Ovary (tissue), 7 donors: ENCODE measurements at regions not wholly inside any gene's neighbourhood (a gene's known extent, or its start where the extent isn't known, plus 50 kb on each side); places are given as distances from the start of the nearest gene placed in this dataset.

Experiments
- DNase-seq, 5 donors: peaks; one replicate each; pipeline ENCODE4 v3.0.0-alpha.2; 2019 to 2020
- H3K27ac ChIP-seq, 2 donors: fragments of 200-600 bp; one replicate each; pipeline versions ENCODE4 v1.5.1 to v1.8.0; 2019 to 2022
- H3K27me3 ChIP-seq: fragments of 200-600 bp; one replicate; pipeline ENCODE4 v1.8.0; 2022
- H3K36me3 ChIP-seq: fragments of 200-600 bp; sonication (generic); one replicate; pipeline ENCODE4 v1.5.1; 2019
- H3K4me1 ChIP-seq: one replicate; pipeline ENCODE4 v1.8.1; 2013; ENCODE audit warnings: mild to moderate bottlenecking, moderate library complexity; ENCODE audit not compliant: insufficient read depth
- H3K4me3 ChIP-seq: fragments of 200-600 bp; sonication (generic); one replicate; pipeline ENCODE4 v1.5.1; 2017
- H3K9me3 ChIP-seq, 2 donors: fragments of 200-600 bp in 1 of 2; sonication (generic) in 1 of 2; one replicate each; pipeline versions ENCODE4 v1.5.1 to v1.8.1; 2013 to 2019; ENCODE audit warnings: mild to moderate bottlenecking in 1 of 2, moderate library complexity in 1 of 2
- EP300 ChIP-seq: sonication (generic); formaldehyde crosslinking; IDR thresholded peaks from one replicate; pipeline ENCODE4 v1.6.1; 2017; ENCODE audit warnings: antibody characterized with exemption
- POLR2A ChIP-seq: fragments of 450-650 bp; IDR thresholded peaks from one replicate; pipeline ENCODE4 v1.6.1; 2017; ENCODE audit warnings: antibody characterized with exemption, mild to moderate bottlenecking, moderate library complexity
- WGBS, 3 donors: extraction: QIAGEN DNeasy Blood & Tissue Kit in 1 of 3; methylation state at CpG; one replicate each; pipeline versions ENCODE4 v1.1.5 to v1.1.7; 2013 to 2017; 5-methylcytosine and 5-hydroxymethylcytosine counted together
- intact Hi-C, 4 donors: fragments of 100-400 bp; cut with DNase I; formaldehyde crosslinking; loops; one replicate each; pipeline versions ENCODE4 v1.11.0 to v1.15.1; 2022 to 2023
- TF ChIP-seq, protein P1 (sequence below), 3 donors: fragments of 450-650 bp in 2 of 3; fragments of 200-600 bp in 1 of 3; IDR thresholded peaks; one replicate each; pipeline versions ENCODE4 v1.5.1 to v1.8.0; 2016 to 2022; ENCODE audit warnings: antibody characterized with exemption in 3 of 3, mild to moderate bottlenecking in 1 of 3
- donor health status: DM: no; HTN: no; CAD: no; lungs with moderate emphysema.
- donor health status: DM: no; HTN: no; CAD: no.
- donor health status: Bipolar disorder and iron deficiency.
- donor health status: DM: no; HTN: no; CAD: no.
- donor health status: DM: yes; HTN: yes; CAD: no.

GRCh38 chr1:113291777-113292602, 98.3 kb upstream of the MAGI3 start:
- Histone ChIP-seq H3K4me1 (no peaks in the 10 kb centered on the region), H3K27me3 (no peaks in the 10 kb centered on the region), H3K36me3 (no peaks in the 10 kb centered on the region), H3K4me3 (no peak overlapping the region), H3K9me3 (no peaks in the 10 kb centered on the region), H3K27ac (no peak overlapping the region)
- intact Hi-C loops = no loop called here
- 85 to 87% (median 87%) methylated on average over 9 of the region's 9 CpGs for WGBS, 3 donors
- TF ChIP-seq EP300 (no peak), POLR2A (no peak)
- TF ChIP-seq, protein P1, sequence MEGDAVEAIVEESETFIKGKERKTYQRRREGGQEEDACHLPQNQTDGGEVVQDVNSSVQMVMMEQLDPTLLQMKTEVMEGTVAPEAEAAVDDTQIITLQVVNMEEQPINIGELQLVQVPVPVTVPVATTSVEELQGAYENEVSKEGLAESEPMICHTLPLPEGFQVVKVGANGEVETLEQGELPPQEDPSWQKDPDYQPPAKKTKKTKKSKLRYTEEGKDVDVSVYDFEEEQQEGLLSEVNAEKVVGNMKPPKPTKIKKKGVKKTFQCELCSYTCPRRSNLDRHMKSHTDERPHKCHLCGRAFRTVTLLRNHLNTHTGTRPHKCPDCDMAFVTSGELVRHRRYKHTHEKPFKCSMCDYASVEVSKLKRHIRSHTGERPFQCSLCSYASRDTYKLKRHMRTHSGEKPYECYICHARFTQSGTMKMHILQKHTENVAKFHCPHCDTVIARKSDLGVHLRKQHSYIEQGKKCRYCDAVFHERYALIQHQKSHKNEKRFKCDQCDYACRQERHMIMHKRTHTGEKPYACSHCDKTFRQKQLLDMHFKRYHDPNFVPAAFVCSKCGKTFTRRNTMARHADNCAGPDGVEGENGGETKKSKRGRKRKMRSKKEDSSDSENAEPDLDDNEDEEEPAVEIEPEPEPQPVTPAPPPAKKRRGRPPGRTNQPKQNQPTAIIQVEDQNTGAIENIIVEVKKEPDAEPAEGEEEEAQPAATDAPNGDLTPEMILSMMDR (IDR thresholded peaks at IDR 0.05) = no peak
- no peak for DNase-seq

- Histone ChIP-seq H3K9me3 (no peaks in the 10 kb centered on the region), H3K27ac (no peak overlapping the region), H3K4me1 (no peaks in the 10 kb centered on the region), H3K27me3 (no peaks in the 10 kb centered on the region), H3K36me3 (no peaks in the 10 kb centered on the region), H3K4me3 (no peak overlapping the region)
- DNase-seq = no peak
- TF ChIP-seq, protein P1 (IDR thresholded peaks at IDR 0.05) = no peak
- TF ChIP-seq POLR2A (no peak), EP300 (no peak)
- WGBS, 3 donors = 81 to 86% (median 84%) methylated on average over 2 of the region's 2 CpGs
- intact Hi-C loops = no loop called here
Observed at GRCh38 chr1:113292603-113293255, 97.6 kb upstream of the MAGI3 start.

GRCh38 chr1:113293256-113293626, 97.1 kb upstream of the MAGI3 start:
- H3K4me1 ChIP-seq = no peaks in the 10 kb centered on the region
- H3K36me3 ChIP-seq = no peaks in the 10 kb centered on the region
- TF ChIP-seq, protein P1 (IDR thresholded peaks at IDR 0.05) = no peak
- TF ChIP-seq EP300 (no peak), POLR2A (no peak)
- no peak overlapping the region for H3K4me3 ChIP-seq
- 87 to 97% (median 93%) methylated on average over 11 of the region's 11 CpGs for WGBS, 3 donors
- intact Hi-C loops = no loop called here
- no peak overlapping the region for H3K27ac ChIP-seq
- no peaks in the 10 kb centered on the region for H3K9me3 ChIP-seq
- no peak for DNase-seq
- no peaks in the 10 kb centered on the region for H3K27me3 ChIP-seq

- Histone ChIP-seq H3K36me3 (no peaks in the 10 kb centered on the region), H3K27ac (no peak overlapping the region), H3K4me1 (no peaks in the 10 kb centered on the region), H3K4me3 (no peak overlapping the region), H3K27me3 (no peaks in the 10 kb centered on the region), H3K9me3 (no peaks in the 10 kb centered on the region)
- DNase-seq = no peak
- no peak for TF ChIP-seq POLR2A
- whole genome bisulfite sequencing, 3 donors = 35 to 65% (median 52%) methylated on average over 1 of the region's 1 CpG
- intact Hi-C loops = no loop called here
Observed at GRCh38 chr1:113297749-113298148, 92.6 kb upstream of the MAGI3 start.

DNA sequence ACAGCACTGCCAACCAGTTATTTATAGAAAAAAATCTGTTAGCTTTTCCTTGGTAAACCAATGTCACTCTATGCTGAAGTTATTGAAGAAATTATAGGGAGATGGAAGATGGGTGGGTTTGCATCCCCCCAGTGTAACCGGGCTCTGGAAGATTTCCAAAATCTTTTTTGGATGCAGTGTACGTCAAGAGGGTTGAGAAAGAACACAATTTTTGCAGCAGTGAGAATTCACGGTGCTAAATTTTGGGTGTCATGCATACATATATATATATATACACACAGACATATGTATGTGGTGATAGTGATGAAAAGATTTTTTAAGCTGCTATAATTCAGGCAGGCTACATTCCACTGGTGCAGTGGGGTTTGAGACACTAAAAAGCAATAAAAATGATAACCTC, 91.4 kb upstream of the MAGI3 start:
- no peaks in the 10 kb centered on the region for H3K9me3 ChIP-seq
- H3K4me3 ChIP-seq = no peak overlapping the region
- H3K27me3 ChIP-seq = no peaks in the 10 kb centered on the region
- no peaks in the 10 kb centered on the region for H3K4me1 ChIP-seq
- WGBS, 3 donors = 64 to 82% (median 79%) methylated on average over 3 of the region's 3 CpGs
- no peak overlapping the region for H3K27ac ChIP-seq
- TF ChIP-seq, protein P1 (IDR thresholded peaks at IDR 0.05) = no peak
- TF ChIP-seq EP300 = no peak
- DNase-seq = no peak
- intact Hi-C loops = no loop called here
- no peaks in the 10 kb centered on the region for H3K36me3 ChIP-seq
